HepG2 (cell line): ENCODE measurements at regions not wholly inside any gene's neighbourhood (a gene's known extent, or its start where the extent isn't known, plus 50 kb on each side); places are given as distances from the start of the nearest gene placed in this dataset.

ENCODE experiments used
- ADNP ChIP-seq: sonication (generic); formaldehyde crosslinking; IDR thresholded peaks from 2 replicates; pipeline ENCODE4 v1.4.0; 2020; ENCODE audit warnings: missing genetic modification reagents
- JUND ChIP-seq: sonication (generic); formaldehyde crosslinking; IDR thresholded peaks from 2 replicates; pipeline ENCODE4 v1.8.0; 2022; ENCODE audit warnings: mild to moderate bottlenecking, missing genetic modification reagents
- KLF6 ChIP-seq: IDR thresholded peaks from 2 replicates; pipeline ENCODE4 v1.8.0; 2016; ENCODE audit warnings: missing biosample characterization, missing genetic modification reagents
- NFYC ChIP-seq: IDR thresholded peaks from 2 replicates; pipeline ENCODE4 v1.6.1; 2016; ENCODE audit warnings: missing genetic modification reagents, missing compliant biosample characterization
- PTBP1 ChIP-seq: fragments of 200-400 bp; formaldehyde crosslinking; IDR thresholded peaks from 2 replicates; pipeline ENCODE4 v1.6.1; 2018; ENCODE audit warnings: low read length, low read depth; ENCODE audit not compliant: poor library complexity, severe bottlenecking
- RELA ChIP-seq: sonication (generic); formaldehyde crosslinking; IDR thresholded peaks from 2 replicates; pipeline ENCODE4 v1.4.0; 2020; ENCODE audit warnings: missing genetic modification reagents
- SP4 ChIP-seq: sonication (generic); formaldehyde crosslinking; IDR thresholded peaks from 2 replicates; pipeline ENCODE4 v1.8.1; 2023; ENCODE audit warnings: mild to moderate bottlenecking, missing genetic modification reagents
- TEAD2 ChIP-seq: sonication (generic); formaldehyde crosslinking; IDR thresholded peaks from 2 replicates; pipeline ENCODE4 v1.9.0; 2021; ENCODE audit warnings: missing genetic modification reagents
- ZNF367 ChIP-seq: sonication (generic); formaldehyde crosslinking; IDR thresholded peaks from 2 replicates; pipeline ENCODE4 v1.4.0; 2020; ENCODE audit warnings: missing genetic modification reagents, borderline replicate concordance
- ZNF720 ChIP-seq: sonication (generic); formaldehyde crosslinking; IDR thresholded peaks from 2 replicates; pipeline ENCODE4 v1.4.0; 2020; ENCODE audit warnings: missing genetic modification reagents
- TF ChIP-seq, protein P1 (sequence below): sonication (generic); formaldehyde crosslinking; IDR thresholded peaks from 2 replicates; pipeline ENCODE4 v1.9.0; 2021; ENCODE audit warnings: mild to moderate bottlenecking, missing genetic modification reagents
- TF ChIP-seq, protein P2 (sequence below): sonication (generic); formaldehyde crosslinking; IDR thresholded peaks from 2 replicates; pipeline ENCODE4 v1.5.0; 2020; ENCODE audit warnings: missing genetic modification reagents
- TF ChIP-seq, protein P3 (sequence below): sonication (generic); formaldehyde crosslinking; conservative IDR thresholded peaks from 2 replicates; pipeline ENCODE4 v1.4.0; 2020; ENCODE audit warnings: missing genetic modification reagents

DNA sequence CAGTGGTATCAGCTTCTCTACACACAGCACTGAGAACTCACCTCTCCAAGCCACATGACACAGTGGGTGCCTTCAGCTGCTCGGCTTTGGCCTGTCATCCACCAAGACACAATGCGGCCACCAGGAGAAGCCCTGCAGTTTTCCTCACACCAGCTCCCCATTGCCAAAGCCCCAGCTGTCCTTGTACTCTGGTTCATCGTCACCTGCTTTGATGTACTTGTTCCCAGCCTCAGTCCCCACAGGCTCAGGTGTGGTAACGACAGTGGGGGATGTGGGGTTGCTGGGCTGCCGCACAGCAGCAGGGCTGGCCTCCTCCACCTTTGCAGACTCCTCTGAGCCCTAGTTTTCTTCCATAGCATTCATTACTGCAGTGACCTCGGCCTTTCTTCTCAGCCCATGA, 387.3 kb downstream of the MEIS1 start (continued):
- TF ChIP-seq, protein P1, sequence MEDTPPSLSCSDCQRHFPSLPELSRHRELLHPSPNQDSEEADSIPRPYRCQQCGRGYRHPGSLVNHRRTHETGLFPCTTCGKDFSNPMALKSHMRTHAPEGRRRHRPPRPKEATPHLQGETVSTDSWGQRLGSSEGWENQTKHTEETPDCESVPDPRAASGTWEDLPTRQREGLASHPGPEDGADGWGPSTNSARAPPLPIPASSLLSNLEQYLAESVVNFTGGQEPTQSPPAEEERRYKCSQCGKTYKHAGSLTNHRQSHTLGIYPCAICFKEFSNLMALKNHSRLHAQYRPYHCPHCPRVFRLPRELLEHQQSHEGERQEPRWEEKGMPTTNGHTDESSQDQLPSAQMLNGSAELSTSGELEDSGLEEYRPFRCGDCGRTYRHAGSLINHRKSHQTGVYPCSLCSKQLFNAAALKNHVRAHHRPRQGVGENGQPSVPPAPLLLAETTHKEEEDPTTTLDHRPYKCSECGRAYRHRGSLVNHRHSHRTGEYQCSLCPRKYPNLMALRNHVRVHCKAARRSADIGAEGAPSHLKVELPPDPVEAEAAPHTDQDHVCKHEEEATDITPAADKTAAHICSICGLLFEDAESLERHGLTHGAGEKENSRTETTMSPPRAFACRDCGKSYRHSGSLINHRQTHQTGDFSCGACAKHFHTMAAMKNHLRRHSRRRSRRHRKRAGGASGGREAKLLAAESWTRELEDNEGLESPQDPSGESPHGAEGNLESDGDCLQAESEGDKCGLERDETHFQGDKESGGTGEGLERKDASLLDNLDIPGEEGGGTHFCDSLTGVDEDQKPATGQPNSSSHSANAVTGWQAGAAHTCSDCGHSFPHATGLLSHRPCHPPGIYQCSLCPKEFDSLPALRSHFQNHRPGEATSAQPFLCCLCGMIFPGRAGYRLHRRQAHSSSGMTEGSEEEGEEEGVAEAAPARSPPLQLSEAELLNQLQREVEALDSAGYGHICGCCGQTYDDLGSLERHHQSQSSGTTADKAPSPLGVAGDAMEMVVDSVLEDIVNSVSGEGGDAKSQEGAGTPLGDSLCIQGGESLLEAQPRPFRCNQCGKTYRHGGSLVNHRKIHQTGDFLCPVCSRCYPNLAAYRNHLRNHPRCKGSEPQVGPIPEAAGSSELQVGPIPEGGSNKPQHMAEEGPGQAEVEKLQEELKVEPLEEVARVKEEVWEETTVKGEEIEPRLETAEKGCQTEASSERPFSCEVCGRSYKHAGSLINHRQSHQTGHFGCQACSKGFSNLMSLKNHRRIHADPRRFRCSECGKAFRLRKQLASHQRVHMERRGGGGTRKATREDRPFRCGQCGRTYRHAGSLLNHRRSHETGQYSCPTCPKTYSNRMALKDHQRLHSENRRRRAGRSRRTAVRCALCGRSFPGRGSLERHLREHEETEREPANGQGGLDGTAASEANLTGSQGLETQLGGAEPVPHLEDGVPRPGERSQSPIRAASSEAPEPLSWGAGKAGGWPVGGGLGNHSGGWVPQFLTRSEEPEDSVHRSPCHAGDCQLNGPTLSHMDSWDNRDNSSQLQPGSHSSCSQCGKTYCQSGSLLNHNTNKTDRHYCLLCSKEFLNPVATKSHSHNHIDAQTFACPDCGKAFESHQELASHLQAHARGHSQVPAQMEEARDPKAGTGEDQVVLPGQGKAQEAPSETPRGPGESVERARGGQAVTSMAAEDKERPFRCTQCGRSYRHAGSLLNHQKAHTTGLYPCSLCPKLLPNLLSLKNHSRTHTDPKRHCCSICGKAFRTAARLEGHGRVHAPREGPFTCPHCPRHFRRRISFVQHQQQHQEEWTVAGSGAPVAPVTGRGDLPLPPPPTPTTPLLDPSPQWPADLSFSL (CRISPR knock-in tag), result no peak
- TF ChIP-seq RELA (CRISPR knock-in tag), result no peak
- TF ChIP-seq JUND, result no peak
- no peak for TF ChIP-seq ZNF720 (CRISPR knock-in tag)
- TF ChIP-seq, protein P2, sequence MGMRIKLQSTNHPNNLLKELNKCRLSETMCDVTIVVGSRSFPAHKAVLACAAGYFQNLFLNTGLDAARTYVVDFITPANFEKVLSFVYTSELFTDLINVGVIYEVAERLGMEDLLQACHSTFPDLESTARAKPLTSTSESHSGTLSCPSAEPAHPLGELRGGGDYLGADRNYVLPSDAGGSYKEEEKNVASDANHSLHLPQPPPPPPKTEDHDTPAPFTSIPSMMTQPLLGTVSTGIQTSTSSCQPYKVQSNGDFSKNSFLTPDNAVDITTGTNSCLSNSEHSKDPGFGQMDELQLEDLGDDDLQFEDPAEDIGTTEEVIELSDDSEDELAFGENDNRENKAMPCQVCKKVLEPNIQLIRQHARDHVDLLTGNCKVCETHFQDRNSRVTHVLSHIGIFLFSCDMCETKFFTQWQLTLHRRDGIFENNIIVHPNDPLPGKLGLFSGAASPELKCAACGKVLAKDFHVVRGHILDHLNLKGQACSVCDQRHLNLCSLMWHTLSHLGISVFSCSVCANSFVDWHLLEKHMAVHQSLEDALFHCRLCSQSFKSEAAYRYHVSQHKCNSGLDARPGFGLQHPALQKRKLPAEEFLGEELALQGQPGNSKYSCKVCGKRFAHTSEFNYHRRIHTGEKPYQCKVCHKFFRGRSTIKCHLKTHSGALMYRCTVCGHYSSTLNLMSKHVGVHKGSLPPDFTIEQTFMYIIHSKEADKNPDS, result no peak
- TF ChIP-seq KLF6 (CRISPR knock-in tag), result no peak
- TF ChIP-seq ADNP, result no peak
- no peak for TF ChIP-seq ZNF367
- TF ChIP-seq NFYC, result no peak
- no peak for TF ChIP-seq SP4 (CRISPR knock-in tag)
- TF ChIP-seq, protein P3, sequence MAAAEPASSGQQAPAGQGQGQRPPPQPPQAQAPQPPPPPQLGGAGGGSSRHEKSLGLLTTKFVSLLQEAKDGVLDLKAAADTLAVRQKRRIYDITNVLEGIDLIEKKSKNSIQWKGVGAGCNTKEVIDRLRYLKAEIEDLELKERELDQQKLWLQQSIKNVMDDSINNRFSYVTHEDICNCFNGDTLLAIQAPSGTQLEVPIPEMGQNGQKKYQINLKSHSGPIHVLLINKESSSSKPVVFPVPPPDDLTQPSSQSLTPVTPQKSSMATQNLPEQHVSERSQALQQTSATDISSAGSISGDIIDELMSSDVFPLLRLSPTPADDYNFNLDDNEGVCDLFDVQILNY (CRISPR knock-in tag), result no peak
- TF ChIP-seq PTBP1, result no peak
- no peak for TF ChIP-seq TEAD2
- TF ChIP-seq, all 625 proteins: peak for 0
